ENCODE measurements at regions not wholly inside any gene's neighbourhood (a gene's known extent, or its start where the extent isn't known, plus 50 kb on each side); places are given as distances from the start of the nearest gene placed in this dataset.
A peak's percentile ranks its signal among the peaks of the same experiment; 100 is the strongest.

GRCh38 chr13:110047496-110047895 is 259.5 kb downstream of the COL4A1 start:
- in situ Hi-C loops (cut with MboI): no loop called here
- Histone ChIP-seq H3K9me2 (ENCODE audit: insufficient read depth) (no peaks in the 10 kb centered on the region), H4K20me1 (ENCODE audit: insufficient read depth) (no peaks in the 10 kb centered on the region), H3K4me2 (ENCODE audit: unreplicated experiment) (no peak overlapping the region), H3F3A (ENCODE audit: insufficient read depth) (peaks cover 15% of the 10 kb centered on the region), H3K9me3 (ENCODE audit: low read depth) (no peaks in the 10 kb centered on the region), H2AFZ (no peak overlapping the region), H3K9ac (no peak overlapping the region), H3K27me3 (replicated peaks; ENCODE audit: insufficient read depth) (no peaks in the 10 kb centered on the region), H3K4me1 (ENCODE audit: insufficient read depth) (peaks cover 16% of the 10 kb centered on the region), H3K79me2 (ENCODE audit: insufficient read depth) (no peaks in the 10 kb centered on the region), H3K4me3 (no peak overlapping the region), H3K27ac (no peak overlapping the region), H3K36me3 (ENCODE audit: low read depth) (no peaks in the 10 kb centered on the region)
- DNase-seq: no peak
- no peak for TF ChIP-seq EZH2phosphoT487 (IDR thresholded peaks at IDR 0.05; ENCODE audit: insufficient read depth, low read depth)
- no peak for TF ChIP-seq EZH2 (IDR thresholded peaks at IDR 0.05; ENCODE audit: insufficient read depth, poor library complexity, severe bottlenecking)
- WGBS, 2 experiments (ENCODE audit: low coverage in 1 of 2, low lambda C conversion rate in 2 of 2, missing lambda C conversion rate in 2 of 2): 74 to 77% methylated on average over 7 of the region's 7 CpGs

- H3K9me2 ChIP-seq (ENCODE audit: insufficient read depth): no peaks in the 10 kb centered on the region
- no peak overlapping the region for H3K27ac ChIP-seq
- DNase-seq: no peak
- 95 to 97% methylated on average over 4 of the region's 4 CpGs for WGBS, 2 experiments (ENCODE audit: low coverage in 1 of 2, low lambda C conversion rate in 2 of 2, missing lambda C conversion rate in 2 of 2)
- no peak overlapping the region for H3K9ac ChIP-seq
- no peak overlapping the region for H2AFZ ChIP-seq
- no peaks in the 10 kb centered on the region for H3K27me3 ChIP-seq (replicated peaks; ENCODE audit: insufficient read depth)
- H3K9me3 ChIP-seq (ENCODE audit: low read depth): no peaks in the 10 kb centered on the region
- no peaks in the 10 kb centered on the region for H4K20me1 ChIP-seq (ENCODE audit: insufficient read depth)
- no peak overlapping the region for H3K4me2 ChIP-seq (ENCODE audit: unreplicated experiment)
- no peak overlapping the region for H3K4me3 ChIP-seq
- TF ChIP-seq EZH2phosphoT487 (IDR thresholded peaks at IDR 0.05; ENCODE audit: insufficient read depth, low read depth) (no peak), EZH2 (IDR thresholded peaks at IDR 0.05; ENCODE audit: insufficient read depth, poor library complexity, severe bottlenecking) (no peak)
- no peaks in the 10 kb centered on the region for H3K79me2 ChIP-seq (ENCODE audit: insufficient read depth)
- H3F3A ChIP-seq (ENCODE audit: insufficient read depth): peaks cover 15% of the 10 kb centered on the region
- no peaks in the 10 kb centered on the region for H3K36me3 ChIP-seq (ENCODE audit: low read depth)
- in situ Hi-C loops (cut with MboI): no loop called here
- peaks cover 21% of the 10 kb centered on the region for H3K4me1 ChIP-seq (ENCODE audit: insufficient read depth)
Measured at GRCh38 chr13:110046811-110047210, 260.1 kb downstream of the COL4A1 start.

GRCh38 chr13:110045919-110046318 is 259.5 kb upstream of the IRS2 start:
- Histone ChIP-seq H4K20me1 (ENCODE audit: insufficient read depth) (no peaks in the 10 kb centered on the region), H2AFZ (no peak overlapping the region), H3K36me3 (ENCODE audit: low read depth) (no peaks in the 10 kb centered on the region), H3K27ac (no peak overlapping the region), H3K9me3 (ENCODE audit: low read depth) (no peaks in the 10 kb centered on the region), H3K27me3 (replicated peaks; ENCODE audit: insufficient read depth) (no peaks in the 10 kb centered on the region), H3F3A (ENCODE audit: insufficient read depth) (peaks cover 15% of the 10 kb centered on the region), H3K9me2 (ENCODE audit: insufficient read depth) (no peaks in the 10 kb centered on the region), H3K4me2 (ENCODE audit: unreplicated experiment) (no peak overlapping the region), H3K9ac (no peak overlapping the region), H3K79me2 (ENCODE audit: insufficient read depth) (no peaks in the 10 kb centered on the region), H3K4me1 (ENCODE audit: insufficient read depth) (peaks cover 21% of the 10 kb centered on the region), H3K4me3 (no peak overlapping the region)
- TF ChIP-seq EZH2phosphoT487 (IDR thresholded peaks at IDR 0.05; ENCODE audit: insufficient read depth, low read depth): no peak
- TF ChIP-seq EZH2 (IDR thresholded peaks at IDR 0.05; ENCODE audit: insufficient read depth, poor library complexity, severe bottlenecking): no peak
- in situ Hi-C loops (cut with MboI): no loop called here
- WGBS, 2 experiments (ENCODE audit: low coverage in 1 of 2, low lambda C conversion rate in 2 of 2, missing lambda C conversion rate in 2 of 2): 89 to 93% methylated on average over 5 of the region's 5 CpGs
- DNase-seq: no peak

GRCh38 chr13:110045202-110045601 is 258.8 kb upstream of the IRS2 start:
- Histone ChIP-seq H3K27ac (0 out of 2 replicates have a peak overlapping the region, but pooled peaks have one; percentile 10), H3K9me2 (ENCODE audit: insufficient read depth) (no peaks in the 10 kb centered on the region), H4K20me1 (ENCODE audit: insufficient read depth) (no peaks in the 10 kb centered on the region), H3K4me3 (peak overlapping the region; percentile 52), H3K9me3 (ENCODE audit: low read depth) (no peaks in the 10 kb centered on the region), H3K9ac (no peak overlapping the region), H3K27me3 (replicated peaks; ENCODE audit: insufficient read depth) (no peaks in the 10 kb centered on the region), H3F3A (ENCODE audit: insufficient read depth) (peaks cover 15% of the 10 kb centered on the region), H3K79me2 (ENCODE audit: insufficient read depth) (no peaks in the 10 kb centered on the region), H3K4me2 (ENCODE audit: unreplicated experiment) (peak overlapping the region; percentile 68), H3K36me3 (ENCODE audit: low read depth) (no peaks in the 10 kb centered on the region), H2AFZ (peak overlapping the region; percentile 61), H3K4me1 (ENCODE audit: insufficient read depth) (peaks cover 21% of the 10 kb centered on the region)
- TF ChIP-seq EZH2 (IDR thresholded peaks at IDR 0.05; ENCODE audit: insufficient read depth, poor library complexity, severe bottlenecking): no peak
- TF ChIP-seq EZH2phosphoT487 (IDR thresholded peaks at IDR 0.05; ENCODE audit: insufficient read depth, low read depth): no peak
- WGBS, 2 experiments (ENCODE audit: low coverage in 1 of 2, low lambda C conversion rate in 2 of 2, missing lambda C conversion rate in 2 of 2): 83 to 94% methylated on average over 10 of the region's 10 CpGs
- no peak for DNase-seq
- in situ Hi-C loops (cut with MboI): no loop called here

All from GM23248 (cell line).